IMR-90 (cell line): ENCODE measurements at regions not wholly inside any gene's neighbourhood (a gene's known extent, or its start where the extent isn't known, plus 50 kb on each side); places are given as distances from the start of the nearest gene placed in this dataset.

Experiments used
- ATAC-seq: fragments of 200-7000 bp; cut with Tn5 transposase; 2 replicates; pipeline ENCODE4 v1.9.1; 2020; ENCODE audit warnings: low read depth, mild to moderate bottlenecking, moderate library complexity
- BruUV-seq: library from RNA; stranded (reverse); fragments of 400-500 nt; replicated peaks from 2 replicates; lab custom pipeline; 2021; lab: Mats Ljungman, UMichigan
- CTCF ChIA-PET: fragments of 300-600 bp; formaldehyde crosslinking; extraction: SDS; loops from one replicate; lab custom pipeline; 2021; ENCODE audit warnings: antibody characterized with exemption; lab: Yijun Ruan, JAX
- POLR2A ChIA-PET: fragments of 300-600 bp; sonication (Branson Sonifier 250); formaldehyde crosslinking; loops from one replicate; lab custom pipeline; 2022; ENCODE audit warnings: antibody characterized with exemption; ENCODE audit not compliant: unreplicated experiment; lab: Charles Lee
- DNase-seq: peaks from one replicate; pipeline ENCODE4 v3.0.0; 2013
- H2AFZ ChIP-seq: replicated peaks from 2 replicates; pipeline ENCODE3; 2013; ENCODE audit warnings: low read length, mild to moderate bottlenecking; ENCODE audit not compliant: poor library complexity
- H2AK5ac ChIP-seq: 2 replicates; pipeline ENCODE4 v1.6.1; 2013; ENCODE audit warnings: low read depth, low read length, inconsistent platforms
- H2AK9ac ChIP-seq: replicated peaks from 2 replicates; pipeline ENCODE3; 2013; ENCODE audit warnings: mild to moderate bottlenecking, low read depth, low read length, moderate library complexity; ENCODE audit not compliant: poor library complexity
- H2BK120ac ChIP-seq: 2 replicates; pipeline ENCODE4 v1.6.1; 2013; ENCODE audit warnings: low read depth, low read length, inconsistent platforms
- H2BK15ac ChIP-seq: 3 replicates; pipeline ENCODE4 v1.6.1; 2013; ENCODE audit warnings: low read depth, low read length, inconsistent platforms
- H2BK20ac ChIP-seq: 2 replicates; pipeline ENCODE4 v1.6.1; 2013; ENCODE audit warnings: low read depth, mild to moderate bottlenecking, inconsistent platforms, low read length, moderate library complexity
- H2BK5ac ChIP-seq: 2 replicates; pipeline ENCODE4 v1.6.1; 2013; ENCODE audit warnings: mild to moderate bottlenecking, low read depth, low read length, inconsistent platforms; ENCODE audit not compliant: poor library complexity, severe bottlenecking
- H3K14ac ChIP-seq: replicated peaks from 2 replicates; pipeline ENCODE4 v1.6.1; 2013; ENCODE audit warnings: low read depth, low read length, inconsistent platforms
- H3K18ac ChIP-seq: 2 replicates; pipeline ENCODE4 v1.6.1; 2013; ENCODE audit warnings: low read depth, low read length, control low read depth
- H3K23ac ChIP-seq: 2 replicates; pipeline ENCODE4 v1.6.1; 2013; ENCODE audit warnings: low read depth, low read length, inconsistent platforms
- H3K27ac ChIP-seq: 2 replicates; pipeline ENCODE4 v1.5.1; 2013; ENCODE audit warnings: mild to moderate bottlenecking, control low read depth, low read length; ENCODE audit not compliant: insufficient read depth
- H3K27me3 ChIP-seq: 2 replicates; pipeline ENCODE4 v1.6.1; 2013; ENCODE audit warnings: low read length; ENCODE audit not compliant: control insufficient read depth, insufficient read depth
- H3K36me3 ChIP-seq: 2 replicates; pipeline ENCODE4 v1.6.1; 2013; ENCODE audit warnings: low read length, mixed read lengths; ENCODE audit not compliant: control insufficient read depth, insufficient read depth
- H3K4ac ChIP-seq: 2 replicates; pipeline ENCODE4 v1.6.1; 2013; ENCODE audit warnings: low read depth, low read length, inconsistent platforms
- H3K4me1 ChIP-seq: 2 replicates; pipeline ENCODE4 v1.6.1; 2013; ENCODE audit warnings: low read length, mixed read lengths; ENCODE audit not compliant: control insufficient read depth, insufficient read depth
- H3K4me2 ChIP-seq: 2 replicates; pipeline ENCODE4 v1.6.1; 2013; ENCODE audit warnings: low read depth, mild to moderate bottlenecking, control low read depth, low read length, moderate library complexity
- H3K4me3 ChIP-seq: 2 replicates; pipeline ENCODE4 v1.5.1; 2013; ENCODE audit warnings: low read depth, mild to moderate bottlenecking, control low read depth, low read length, moderate library complexity; ENCODE audit not compliant: insufficient read depth
- H3K56ac ChIP-seq: 2 replicates; pipeline ENCODE4 v1.6.1; 2013; ENCODE audit warnings: low read length, inconsistent platforms; ENCODE audit not compliant: insufficient read depth; ENCODE audit errors: extremely low read depth
- H3K79me1 ChIP-seq, 2 experiments: 2 replicates each; pipeline ENCODE4 v1.6.1; 2013; ENCODE audit warnings: low read length in 2 of 2, inconsistent platforms in 1 of 2, low read depth in 1 of 2
- H3K9ac ChIP-seq: 2 replicates; pipeline ENCODE4 v1.6.1; 2013; ENCODE audit warnings: low read depth, low read length, control low read depth
- H3K9me1 ChIP-seq: 2 replicates; pipeline ENCODE4 v1.6.1; 2013; ENCODE audit warnings: low read length, inconsistent platforms; ENCODE audit not compliant: insufficient read depth
- H3K9me3 ChIP-seq: 2 replicates; pipeline ENCODE4 v1.6.1; 2013; ENCODE audit warnings: low read length; ENCODE audit not compliant: control insufficient read depth, insufficient read depth
- H4K20me1 ChIP-seq: 2 replicates; pipeline ENCODE4 v1.6.1; 2013; ENCODE audit warnings: low read length, inconsistent platforms; ENCODE audit not compliant: insufficient read depth
- H4K5ac ChIP-seq: 2 replicates; pipeline ENCODE4 v1.6.1; 2013; ENCODE audit warnings: mild to moderate bottlenecking, low read depth, low read length, control low read depth
- H4K8ac ChIP-seq, 2 experiments: 2 replicates each; pipeline ENCODE4 v1.6.1; 2013; ENCODE audit warnings: low read depth in 2 of 2, low read length in 2 of 2, control low read depth in 1 of 2, inconsistent platforms in 1 of 2
- H4K91ac ChIP-seq: 2 replicates; pipeline ENCODE4 v1.6.1; 2013; ENCODE audit warnings: low read depth, low read length, inconsistent platforms; ENCODE audit not compliant: insufficient read depth
- BHLHE40 ChIP-seq: fragments of 150-350 bp; IDR thresholded peaks from 2 replicates; pipeline ENCODE4 v1.6.1; 2016; ENCODE audit warnings: mild to moderate bottlenecking, low read depth, low read length
- CHD1 ChIP-seq: IDR thresholded peaks from 2 replicates; pipeline ENCODE4 v1.6.1; 2012; ENCODE audit warnings: low read depth, low read length, improper control_type of control experiment
- CTCF ChIP-seq: conservative IDR thresholded peaks from 2 replicates; pipeline ENCODE4 v1.5.1; 2012; ENCODE audit warnings: mild to moderate bottlenecking, low read depth, low read length, improper control_type of control experiment
- ELK1 ChIP-seq: fragments of 150-350 bp; IDR thresholded peaks from 2 replicates; pipeline ENCODE4 v1.6.1; 2016; ENCODE audit warnings: low read depth, mild to moderate bottlenecking, low read length, moderate library complexity, borderline replicate concordance
- FOS ChIP-seq: fragments of 150-350 bp; IDR thresholded peaks from 2 replicates; pipeline ENCODE4 v1.6.1; 2016; ENCODE audit warnings: low read depth, low read length
- MAZ ChIP-seq: IDR thresholded peaks from 2 replicates; pipeline ENCODE4 v1.6.1; 2012; ENCODE audit warnings: low read depth, mild to moderate bottlenecking, low read length, improper control_type of control experiment, moderate library complexity, borderline replicate concordance
- POLR2A ChIP-seq: IDR thresholded peaks from 2 replicates; pipeline ENCODE4 v1.6.1; 2012; ENCODE audit warnings: mild to moderate bottlenecking, low read depth, low read length
- RAD21 ChIP-seq: IDR thresholded peaks from 2 replicates; pipeline ENCODE4 v1.6.1; 2012; ENCODE audit warnings: low read length, improper control_type of control experiment
- RCOR1 ChIP-seq: IDR thresholded peaks from 2 replicates; pipeline ENCODE4 v1.6.1; 2012; ENCODE audit warnings: mild to moderate bottlenecking, low read length, improper control_type of control experiment; ENCODE audit not compliant: insufficient replicate concordance
- RFX5 ChIP-seq: IDR thresholded peaks from 2 replicates; pipeline ENCODE4 v1.8.0; 2012; ENCODE audit warnings: low read depth, mild to moderate bottlenecking, low read length, moderate library complexity
- WGBS, 2 experiments: methylation state at CpG; one replicate each; pipeline versions ENCODE4 v1.1.5 to v1.1.7; 2013; ENCODE audit warnings: missing lambda C conversion rate in 2 of 2; ENCODE audit not compliant: insufficient read length in 1 of 2; ENCODE audit errors: extremely low coverage in 2 of 2; 5-methylcytosine and 5-hydroxymethylcytosine counted together
- dilution Hi-C: fragments of 300-500 bp; cut with HindIII; formaldehyde crosslinking; loops from one replicate; pipeline ENCODE4 v1.14.3; 2018; ENCODE audit warnings: low sequenced_read_pairs; ENCODE audit not compliant: unreplicated experiment
- in situ Hi-C: fragments of 300-500 bp; cut with MboI; formaldehyde crosslinking; loops from 3 replicates; pipeline ENCODE4 v1.14.3; 2019; ENCODE audit warnings: low sequenced_read_pairs, inconsistent platforms, mixed read lengths
- intact Hi-C: fragments of 100-400 bp; cut with micrococcal nuclease; formaldehyde crosslinking; loops from 2 replicates; pipeline ENCODE4 v1.10.0; 2022

GRCh38 chr16:86729686-86730085, 151.3 kb downstream of the FOXL1 start:
- Histone ChIP-seq H3K23ac (no peak overlapping the region), H3K56ac (no peak overlapping the region), H2AK9ac (no peak overlapping the region), H4K5ac (no peak overlapping the region), H3K4me1 (peaks cover 2% of the 10 kb centered on the region; the same call in 1 of the 2 replicates), H3K27me3 (peaks cover 58% of the 10 kb centered on the region), H2BK120ac (no peak overlapping the region), H3K18ac (no peak overlapping the region), H2BK5ac (no peak overlapping the region), H2BK20ac (no peak overlapping the region), H3K79me1 (no peaks in the 10 kb centered on the region), H4K8ac (no peak overlapping the region), H2BK15ac (no peak overlapping the region), H3K14ac (no peak overlapping the region), H4K20me1 (no peaks in the 10 kb centered on the region), H3K4ac (no peak overlapping the region), H3K36me3 (no peaks in the 10 kb centered on the region), H2AK5ac (peak overlapping the region; percentile 24), H3K9me3 (peaks cover 4% of the 10 kb centered on the region), H3K9me1 (no peaks in the 10 kb centered on the region; the same call in 1 of the 2 replicates), H3K9ac (no peak overlapping the region), H3K4me3 (no peak overlapping the region), H3K4me2 (no peak overlapping the region), H4K91ac (no peak overlapping the region), H3K27ac (no peak overlapping the region), H2AFZ (no peak overlapping the region)
- POLR2A ChIA-PET, result no interaction called here
- ATAC-seq (no peak), DNase-seq (no peak)
- TF ChIP-seq CTCF (no peak), CHD1 (no peak), POLR2A (no peak), RAD21 (no peak), RCOR1 (no peak), MAZ (no peak), RFX5 (no peak), BHLHE40 (no peak), FOS (no peak), ELK1 (no peak)
- in situ Hi-C loops (no loop called here), dilution Hi-C loops (no loop called here), intact Hi-C loops (no loop called here)
- BruUV-seq, result no TSS peak
- CTCF ChIA-PET, result no interaction called here
- WGBS, 2 experiments, result 59% methylated on average over 6 of the region's 8 CpGs; no CpG with 5 or more reads in 1 of the 2 experiments
